Tibial nerve (tissue), 3 donors: ENCODE measurements at regions not wholly inside any gene's neighbourhood (a gene's known extent, or its start where the extent isn't known, plus 50 kb on each side); places are given as distances from the start of the nearest gene placed in this dataset.

Source experiments
- CTCF ChIP-seq, 5 experiments: fragments of 200-600 bp in 3 of 5; fragments of 450-650 bp in 2 of 5; sonication (generic) in 3 of 5; IDR thresholded peaks; one replicate each; pipeline ENCODE4 v1.5.1; 2016 to 2019; ENCODE audit warnings: antibody characterized with exemption in 5 of 5, mild to moderate bottlenecking in 3 of 5, moderate library complexity in 2 of 5
- POLR2A ChIP-seq, 2 donors: fragments of 450-650 bp; IDR thresholded peaks; one replicate each; pipeline ENCODE4 v1.6.1; 2017; ENCODE audit warnings: antibody characterized with exemption in 2 of 2, mild to moderate bottlenecking in 2 of 2, moderate library complexity in 2 of 2

GRCh38 chr6:98124171-98124570 lies 710.2 kb upstream of the POU3F2 start:
- TF ChIP-seq CTCF (IDR thresholded peaks at IDR 0.05): no peak
- TF ChIP-seq POLR2A (IDR thresholded peaks at IDR 0.05): no peak
